MCF 10A (cell line): ENCODE measurements at regions not wholly inside any gene's neighbourhood (a gene's known extent, or its start where the extent isn't known, plus 50 kb on each side); places are given as distances from the start of the nearest gene placed in this dataset.

Experiments
- BruUV-seq: library from RNA; stranded (reverse); fragments of 400-500 nt; replicated peaks from 2 replicates; lab custom pipeline; 2021; lab: Mats Ljungman, UMichigan
- CTCF ChIA-PET: fragments of 300-600 bp; sonication (Branson Sonifier 250); formaldehyde crosslinking; extraction: SDS; loops from one replicate; lab custom pipeline; 2021; ENCODE audit warnings: antibody characterized with exemption, inconsistent platforms; lab: Yijun Ruan, JAX
- POLR2A ChIA-PET: fragments of 300-600, 350-650 bp; sonication (Branson Sonifier 250); formaldehyde crosslinking; extraction: SDS; loops from one replicate; lab custom pipeline; 2020; ENCODE audit warnings: antibody characterized with exemption, inconsistent platforms; lab: Yijun Ruan, JAX
- DNase-seq: peaks from one replicate; pipeline ENCODE4 v3.0.0-alpha.2; 2018; ENCODE audit not compliant: unreplicated experiment
- H3K27ac Mint-ChIP-seq: one replicate; pipeline ENCODE4 v1.8.0; 2022; ENCODE audit warnings: mild to moderate bottlenecking, low read depth, mixed read lengths; ENCODE audit not compliant: unreplicated experiment
- H3K27me3 Mint-ChIP-seq: one replicate; pipeline ENCODE4 v1.8.0; 2022; ENCODE audit warnings: mixed read lengths; ENCODE audit not compliant: insufficient read depth, unreplicated experiment
- H3K36me3 Mint-ChIP-seq: one replicate; pipeline ENCODE4 v1.8.0; 2022; ENCODE audit warnings: mild to moderate bottlenecking, moderate library complexity, mixed read lengths; ENCODE audit not compliant: insufficient read depth, unreplicated experiment
- H3K4me1 Mint-ChIP-seq: one replicate; pipeline ENCODE4 v1.8.0; 2022; ENCODE audit warnings: mixed read lengths; ENCODE audit not compliant: insufficient read depth, unreplicated experiment
- H3K4me3 Mint-ChIP-seq: one replicate; pipeline ENCODE4 v1.8.0; 2022; ENCODE audit warnings: mild to moderate bottlenecking, moderate library complexity, mixed read lengths; ENCODE audit not compliant: unreplicated experiment
- H3K9me3 Mint-ChIP-seq: one replicate; pipeline ENCODE4 v1.8.0; 2022; ENCODE audit warnings: mixed read lengths; ENCODE audit not compliant: unreplicated experiment
- CTCF ChIP-seq: fragments of 200-600 bp; IDR thresholded peaks from one replicate; pipeline ENCODE4 v1.8.0; 2022; ENCODE audit warnings: antibody characterized with exemption, mild to moderate bottlenecking; ENCODE audit not compliant: unreplicated experiment
- intact Hi-C: fragments of 100-400 bp; cut with micrococcal nuclease; formaldehyde crosslinking; loops from 2 replicates; pipeline ENCODE4 v1.14.1; 2022

GRCh38 chr5:52544738-52545137 is 243.0 kb upstream of the ITGA1 start:
- Mint-ChIP-seq H3K4me3 (no peak overlapping the region), H3K27ac (no peak overlapping the region), H3K36me3 (no peaks in the 10 kb centered on the region), H3K4me1 (no peaks in the 10 kb centered on the region), H3K9me3 (no peaks in the 10 kb centered on the region), H3K27me3 (peaks cover 72% of the 10 kb centered on the region)
- TF ChIP-seq CTCF, result no peak
- intact Hi-C loops, result no loop called here
- DNase-seq, result no peak
- BruUV-seq, result no TSS peak
- ChIA-PET POLR2A (interaction anchor here (0.6 kb wide), 1 partner anchor 108 kb away, joined by 4 read pairs; no protein-coding TSS in a partner anchor), CTCF (no interaction called here)

- Mint-ChIP-seq H3K27me3 (peaks cover 85% of the 10 kb centered on the region), H3K4me1 (no peaks in the 10 kb centered on the region), H3K4me3 (no peak overlapping the region), H3K9me3 (no peaks in the 10 kb centered on the region), H3K36me3 (no peaks in the 10 kb centered on the region), H3K27ac (no peak overlapping the region)
- TF ChIP-seq CTCF, result no peak
- POLR2A ChIA-PET, result no interaction called here
- intact Hi-C loops, result no loop called here
- CTCF ChIA-PET, result no interaction called here
- no TSS peak for BruUV-seq
- no peak for DNase-seq
These were observed 233.4 kb upstream of the ITGA1 start for GRCh38 chr5:52554293-52554692.

GRCh38 chr5:52560366-52560765 is 227.3 kb upstream of the ITGA1 start:
- BruUV-seq, result no TSS peak
- no peak overlapping the region for H3K4me3 Mint-ChIP-seq
- intact Hi-C loops, result loop anchor here (5.0 to 10.0 kb wide), 3 partner anchors 206 to 1606 kb away; no protein-coding TSS in a partner anchor
- H3K27me3 Mint-ChIP-seq, result peaks cover 65% of the 10 kb centered on the region
- ChIA-PET CTCF (interaction anchor here (1.0 kb wide), 1 partner anchor 19 kb away, joined by 3 read pairs; no protein-coding TSS in a partner anchor), POLR2A (interaction anchor here (0.6 kb wide), 1 partner anchor 113 kb away, joined by 4 read pairs; no protein-coding TSS in a partner anchor)
- peak; percentile 28 for TF ChIP-seq CTCF
- no peaks in the 10 kb centered on the region for H3K36me3 Mint-ChIP-seq
- DNase-seq, result peak; percentile 12
- H3K27ac Mint-ChIP-seq, result no peak overlapping the region
- no peaks in the 10 kb centered on the region for H3K4me1 Mint-ChIP-seq
- H3K9me3 Mint-ChIP-seq, result no peaks in the 10 kb centered on the region

GRCh38 chr5:52562473-52562872 is 225.2 kb upstream of the ITGA1 start:
- peaks cover 69% of the 10 kb centered on the region for H3K27me3 Mint-ChIP-seq
- ChIA-PET POLR2A (no interaction called here), CTCF (no interaction called here)
- no peaks in the 10 kb centered on the region for H3K4me1 Mint-ChIP-seq
- DNase-seq, result no peak
- intact Hi-C loops, result loop anchor here (5.0 to 10.0 kb wide), 3 partner anchors 208 to 1608 kb away; no protein-coding TSS in a partner anchor
- no peaks in the 10 kb centered on the region for H3K36me3 Mint-ChIP-seq
- no TSS peak for BruUV-seq
- no peak overlapping the region for H3K27ac Mint-ChIP-seq
- no peak overlapping the region for H3K4me3 Mint-ChIP-seq
- no peaks in the 10 kb centered on the region for H3K9me3 Mint-ChIP-seq
- no peak for TF ChIP-seq CTCF
